ENCODE measurements at regions not wholly inside any gene's neighbourhood (a gene's known extent, or its start where the extent isn't known, plus 50 kb on each side); places are given as distances from the start of the nearest gene placed in this dataset.

- TF ChIP-seq, protein P1, sequence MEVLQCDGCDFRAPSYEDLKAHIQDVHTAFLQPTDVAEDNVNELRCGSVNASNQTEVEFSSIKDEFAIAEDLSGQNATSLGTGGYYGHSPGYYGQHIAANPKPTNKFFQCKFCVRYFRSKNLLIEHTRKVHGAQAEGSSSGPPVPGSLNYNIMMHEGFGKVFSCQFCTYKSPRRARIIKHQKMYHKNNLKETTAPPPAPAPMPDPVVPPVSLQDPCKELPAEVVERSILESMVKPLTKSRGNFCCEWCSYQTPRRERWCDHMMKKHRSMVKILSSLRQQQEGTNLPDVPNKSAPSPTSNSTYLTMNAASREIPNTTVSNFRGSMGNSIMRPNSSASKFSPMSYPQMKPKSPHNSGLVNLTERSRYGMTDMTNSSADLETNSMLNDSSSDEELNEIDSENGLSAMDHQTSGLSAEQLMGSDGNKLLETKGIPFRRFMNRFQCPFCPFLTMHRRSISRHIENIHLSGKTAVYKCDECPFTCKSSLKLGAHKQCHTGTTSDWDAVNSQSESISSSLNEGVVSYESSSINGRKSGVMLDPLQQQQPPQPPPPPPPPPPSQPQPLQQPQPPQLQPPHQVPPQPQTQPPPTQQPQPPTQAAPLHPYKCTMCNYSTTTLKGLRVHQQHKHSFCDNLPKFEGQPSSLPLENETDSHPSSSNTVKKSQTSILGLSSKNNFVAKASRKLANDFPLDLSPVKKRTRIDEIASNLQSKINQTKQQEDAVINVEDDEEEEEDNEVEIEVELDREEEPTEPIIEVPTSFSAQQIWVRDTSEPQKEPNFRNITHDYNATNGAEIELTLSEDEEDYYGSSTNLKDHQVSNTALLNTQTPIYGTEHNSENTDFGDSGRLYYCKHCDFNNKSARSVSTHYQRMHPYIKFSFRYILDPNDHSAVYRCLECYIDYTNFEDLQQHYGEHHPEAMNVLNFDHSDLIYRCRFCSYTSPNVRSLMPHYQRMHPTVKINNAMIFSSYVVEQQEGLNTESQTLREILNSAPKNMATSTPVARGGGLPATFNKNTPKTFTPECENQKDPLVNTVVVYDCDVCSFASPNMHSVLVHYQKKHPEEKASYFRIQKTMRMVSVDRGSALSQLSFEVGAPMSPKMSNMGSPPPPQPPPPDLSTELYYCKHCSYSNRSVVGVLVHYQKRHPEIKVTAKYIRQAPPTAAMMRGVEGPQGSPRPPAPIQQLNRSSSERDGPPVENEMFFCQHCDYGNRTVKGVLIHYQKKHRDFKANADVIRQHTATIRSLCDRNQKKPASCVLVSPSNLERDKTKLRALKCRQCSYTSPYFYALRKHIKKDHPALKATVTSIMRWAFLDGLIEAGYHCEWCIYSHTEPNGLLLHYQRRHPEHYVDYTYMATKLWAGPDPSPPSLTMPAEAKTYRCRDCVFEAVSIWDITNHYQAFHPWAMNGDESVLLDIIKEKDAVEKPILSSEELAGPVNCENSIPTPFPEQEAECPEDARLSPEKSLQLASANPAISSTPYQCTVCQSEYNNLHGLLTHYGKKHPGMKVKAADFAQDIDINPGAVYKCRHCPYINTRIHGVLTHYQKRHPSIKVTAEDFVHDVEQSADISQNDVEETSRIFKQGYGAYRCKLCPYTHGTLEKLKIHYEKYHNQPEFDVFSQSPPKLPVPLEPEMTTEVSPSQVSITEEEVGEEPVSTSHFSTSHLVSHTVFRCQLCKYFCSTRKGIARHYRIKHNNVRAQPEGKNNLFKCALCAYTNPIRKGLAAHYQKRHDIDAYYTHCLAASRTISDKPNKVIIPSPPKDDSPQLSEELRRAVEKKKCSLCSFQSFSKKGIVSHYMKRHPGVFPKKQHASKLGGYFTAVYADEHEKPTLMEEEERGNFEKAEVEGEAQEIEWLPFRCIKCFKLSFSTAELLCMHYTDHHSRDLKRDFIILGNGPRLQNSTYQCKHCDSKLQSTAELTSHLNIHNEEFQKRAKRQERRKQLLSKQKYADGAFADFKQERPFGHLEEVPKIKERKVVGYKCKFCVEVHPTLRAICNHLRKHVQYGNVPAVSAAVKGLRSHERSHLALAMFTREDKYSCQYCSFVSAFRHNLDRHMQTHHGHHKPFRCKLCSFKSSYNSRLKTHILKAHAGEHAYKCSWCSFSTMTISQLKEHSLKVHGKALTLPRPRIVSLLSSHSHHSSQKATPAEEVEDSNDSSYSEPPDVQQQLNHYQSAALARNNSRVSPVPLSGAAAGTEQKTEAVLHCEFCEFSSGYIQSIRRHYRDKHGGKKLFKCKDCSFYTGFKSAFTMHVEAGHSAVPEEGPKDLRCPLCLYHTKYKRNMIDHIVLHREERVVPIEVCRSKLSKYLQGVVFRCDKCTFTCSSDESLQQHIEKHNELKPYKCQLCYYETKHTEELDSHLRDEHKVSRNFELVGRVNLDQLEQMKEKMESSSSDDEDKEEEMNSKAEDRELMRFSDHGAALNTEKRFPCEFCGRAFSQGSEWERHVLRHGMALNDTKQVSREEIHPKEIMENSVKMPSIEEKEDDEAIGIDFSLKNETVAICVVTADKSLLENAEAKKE (CRISPR knock-in tag; IDR thresholded peaks at IDR 0.05), result no peak
These were observed 407.2 kb upstream of the SHH start (continued) for GRCh38 chr7:156219307-156220077.

- Histone ChIP-seq H2AFZ (no peak overlapping the region), H3K27ac (ENCODE audit: low read depth) (no peak overlapping the region), H3K27me3 (ENCODE audit: insufficient read depth) (no peaks in the 10 kb centered on the region), H4K20me1 (replicated peaks; ENCODE audit: insufficient read depth) (no peaks in the 10 kb centered on the region), H3K4me2 (no peak overlapping the region), H3K36me3 (ENCODE audit: insufficient read depth) (no peaks in the 10 kb centered on the region), H3K4me1 (ENCODE audit: insufficient read depth) (no peaks in the 10 kb centered on the region), H3K79me2 (replicated peaks; ENCODE audit: insufficient read depth) (no peaks in the 10 kb centered on the region), H3K9me2 (ENCODE audit: insufficient read depth) (no peaks in the 10 kb centered on the region), H3F3A (replicated peaks; ENCODE audit: low read depth) (no peaks in the 10 kb centered on the region), H3K4me3 (no peak overlapping the region)
- no peaks in the 10 kb centered on the region for H3K9me3 Mint-ChIP-seq
- H3K4me3 Mint-ChIP-seq, result no peak overlapping the region
- H3K27ac Mint-ChIP-seq, result no peak overlapping the region
- no peaks in the 10 kb centered on the region for H3K4me1 Mint-ChIP-seq
- no peaks in the 10 kb centered on the region for H3K36me3 Mint-ChIP-seq (ENCODE audit: low read depth)
- peaks cover 3% of the 10 kb centered on the region for H3K27me3 Mint-ChIP-seq (ENCODE audit: insufficient read depth, low read depth, poor library complexity)
- ATAC-seq (no peak), DNase-seq (ENCODE audit: low spot score) (no peak)
- TF ChIP-seq ZNF331 (CRISPR knock-in tag; IDR thresholded peaks at IDR 0.05; ENCODE audit: low read depth) (no peak), POLR2AphosphoS5 (IDR thresholded peaks at IDR 0.05; ENCODE audit: low read depth) (no peak), EZH2phosphoT487 (IDR thresholded peaks at IDR 0.05; ENCODE audit: unreplicated experiment) (no peak), REST (IDR thresholded peaks at IDR 0.05; ENCODE audit: unreplicated experiment) (no peak), CREB1 (CRISPR knock-in tag; IDR thresholded peaks at IDR 0.05; ENCODE audit: low read depth) (no peak), STAT1 (IDR thresholded peaks at IDR 0.05; ENCODE audit: unreplicated experiment) (no peak), NANOG (IDR thresholded peaks at IDR 0.05; ENCODE audit: borderline replicate concordance) (no peak), ZNF114 (CRISPR knock-in tag; IDR thresholded peaks at IDR 0.05) (no peak), EZH2 (IDR thresholded peaks at IDR 0.05; ENCODE audit: low read depth, unreplicated experiment) (no peak)
These were observed 406.5 kb upstream of the SHH start for GRCh38 chr7:156218544-156219306.

All from GM23338 (cell line).